ENCODE measurements at regions not wholly inside any gene's neighbourhood (a gene's known extent, or its start where the extent isn't known, plus 50 kb on each side); places are given as distances from the start of the nearest gene placed in this dataset.
A peak's percentile ranks its signal among the peaks of the same experiment; 100 is the strongest.

DNA sequence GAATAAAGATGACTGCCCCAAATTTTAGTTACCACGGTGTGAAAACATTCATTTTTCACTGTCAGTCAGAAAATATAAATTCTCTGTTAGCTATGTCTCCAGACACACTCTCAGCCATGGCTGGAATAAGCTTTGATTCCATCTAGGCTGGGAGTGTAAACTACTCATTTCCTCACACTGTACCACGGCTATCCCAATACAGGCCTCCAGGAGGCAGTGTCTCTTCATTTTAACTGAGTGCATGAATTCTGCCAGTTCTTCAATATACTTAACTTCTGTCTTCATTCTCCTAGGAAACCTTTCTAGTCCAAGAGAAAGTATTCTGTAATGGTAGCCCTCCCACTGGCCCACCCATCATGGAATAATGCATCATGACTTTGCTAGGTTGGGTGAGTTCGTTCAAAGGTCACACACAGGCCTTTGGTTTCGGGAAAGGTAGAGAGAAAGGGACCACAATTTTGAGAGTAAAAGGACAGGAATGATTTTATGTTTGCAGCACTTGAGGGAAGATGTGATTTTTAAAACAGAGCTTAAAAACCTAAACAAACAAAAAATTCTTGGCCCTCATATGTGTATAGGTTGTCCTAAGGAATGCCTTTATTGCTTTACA lies 381.1 kb downstream of the SEC23A start:
- Histone ChIP-seq H3K27me3 (no peaks in the 10 kb centered on the region), H3K36me3 (replicated peaks in 1 of 2; ENCODE audit: insufficient read depth in 1 of 2, low read depth in 2 of 2) (no peaks in the 10 kb centered on the region), H3K27ac (no peak overlapping the region), H3K9me3 (no peaks in the 10 kb centered on the region), H3K4me1 (no peaks in the 10 kb centered on the region), H3K4me3 (no peak overlapping the region)
- ATAC-seq = peak; percentile 90
- TF ChIP-seq, protein P1, sequence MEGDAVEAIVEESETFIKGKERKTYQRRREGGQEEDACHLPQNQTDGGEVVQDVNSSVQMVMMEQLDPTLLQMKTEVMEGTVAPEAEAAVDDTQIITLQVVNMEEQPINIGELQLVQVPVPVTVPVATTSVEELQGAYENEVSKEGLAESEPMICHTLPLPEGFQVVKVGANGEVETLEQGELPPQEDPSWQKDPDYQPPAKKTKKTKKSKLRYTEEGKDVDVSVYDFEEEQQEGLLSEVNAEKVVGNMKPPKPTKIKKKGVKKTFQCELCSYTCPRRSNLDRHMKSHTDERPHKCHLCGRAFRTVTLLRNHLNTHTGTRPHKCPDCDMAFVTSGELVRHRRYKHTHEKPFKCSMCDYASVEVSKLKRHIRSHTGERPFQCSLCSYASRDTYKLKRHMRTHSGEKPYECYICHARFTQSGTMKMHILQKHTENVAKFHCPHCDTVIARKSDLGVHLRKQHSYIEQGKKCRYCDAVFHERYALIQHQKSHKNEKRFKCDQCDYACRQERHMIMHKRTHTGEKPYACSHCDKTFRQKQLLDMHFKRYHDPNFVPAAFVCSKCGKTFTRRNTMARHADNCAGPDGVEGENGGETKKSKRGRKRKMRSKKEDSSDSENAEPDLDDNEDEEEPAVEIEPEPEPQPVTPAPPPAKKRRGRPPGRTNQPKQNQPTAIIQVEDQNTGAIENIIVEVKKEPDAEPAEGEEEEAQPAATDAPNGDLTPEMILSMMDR (IDR thresholded peaks at IDR 0.05) = peak; percentile 59 to 89 (median 78)
- TF ChIP-seq POLR2A (IDR thresholded peaks at IDR 0.05) = no peak
- DNase-seq = peak; percentile 63 to 84 (median 73)
- intact Hi-C loops (cut with DNase I) = loop anchor here (10.0 kb wide), 2 partner anchors 143 to 293 kb away; no protein-coding TSS in a partner anchor
- 42 to 44% methylated on average over 4 of the region's 4 CpGs for WGBS, 2 donors

DNA sequence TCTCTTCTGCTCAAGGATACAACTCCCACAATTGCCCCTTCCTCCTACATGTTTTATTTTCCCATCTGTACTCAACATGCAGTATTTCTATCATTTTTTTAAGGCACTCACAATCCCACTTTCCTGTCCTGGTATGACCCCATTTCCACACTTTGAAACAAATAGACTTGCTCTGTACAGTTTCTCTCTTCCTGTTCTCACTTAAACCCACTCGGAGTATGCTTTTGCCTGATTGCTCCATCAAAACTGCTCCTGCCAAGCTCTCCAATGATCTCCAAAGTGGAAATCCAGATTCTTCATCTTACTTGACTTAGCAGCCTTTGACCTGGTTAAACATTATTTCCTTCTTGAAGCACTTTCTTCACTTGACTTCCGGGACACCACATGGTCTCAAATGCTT lies 384.5 kb downstream of the SEC23A start:
- no peak for TF ChIP-seq POLR2A (IDR thresholded peaks at IDR 0.05)
- TF ChIP-seq, protein P1 (IDR thresholded peaks at IDR 0.05) = no peak
- ATAC-seq = no peak

DNA sequence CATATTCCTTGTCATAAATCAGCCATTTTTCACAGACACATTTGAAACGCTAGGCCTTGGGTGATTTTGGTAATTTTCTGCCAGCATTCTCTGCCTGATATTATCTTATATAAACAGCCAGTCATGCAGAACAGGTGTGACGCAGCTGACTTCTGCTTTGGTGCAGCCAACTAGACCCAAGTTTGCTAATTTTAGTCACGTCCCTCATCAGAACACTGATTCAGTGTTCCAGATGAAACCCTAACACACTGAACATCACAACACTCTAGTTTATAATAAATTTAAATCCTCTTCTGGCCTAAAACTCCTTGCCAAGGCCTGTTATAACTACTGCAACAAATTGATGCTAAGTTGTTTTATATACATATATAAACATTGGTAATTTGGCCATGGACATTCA lies 386.1 kb downstream of the SEC23A start:
- H3K9me3 ChIP-seq = no peaks in the 10 kb centered on the region
- 21 to 23% methylated on average over 3 of the region's 3 CpGs for WGBS, 2 donors
- intact Hi-C loops (cut with DNase I) = no loop called here
- no peaks in the 10 kb centered on the region for H3K36me3 ChIP-seq (replicated peaks in 1 of 2; ENCODE audit: insufficient read depth in 1 of 2, low read depth in 2 of 2)
- TF ChIP-seq, protein P1 (IDR thresholded peaks at IDR 0.05) = no peak
- no peak for TF ChIP-seq POLR2A (IDR thresholded peaks at IDR 0.05)
- peak overlapping the region in 1 of 4 donors; percentile 0 for H3K27ac ChIP-seq
- ATAC-seq (peak; percentile 66), DNase-seq (peak in 3 of 4 donors; percentile 21 to 68 (median 64))
- no peaks in the 10 kb centered on the region for H3K27me3 ChIP-seq
- no peak overlapping the region for H3K4me3 ChIP-seq
- no peaks in the 10 kb centered on the region for H3K4me1 ChIP-seq

More for the DNA sequence above, 384.5 kb downstream of the SEC23A start:
- 77 to 90% methylated on average over 2 of the region's 2 CpGs for WGBS, 2 donors
- H3K36me3 ChIP-seq (replicated peaks in 1 of 2; ENCODE audit: insufficient read depth in 1 of 2, low read depth in 2 of 2) = no peaks in the 10 kb centered on the region
- no peak overlapping the region for H3K27ac ChIP-seq
- no peaks in the 10 kb centered on the region for H3K4me1 ChIP-seq
- no peak overlapping the region for H3K4me3 ChIP-seq
- intact Hi-C loops (cut with DNase I) = no loop called here
- H3K9me3 ChIP-seq = no peaks in the 10 kb centered on the region
- no peak for DNase-seq
- H3K27me3 ChIP-seq = no peaks in the 10 kb centered on the region

DNA sequence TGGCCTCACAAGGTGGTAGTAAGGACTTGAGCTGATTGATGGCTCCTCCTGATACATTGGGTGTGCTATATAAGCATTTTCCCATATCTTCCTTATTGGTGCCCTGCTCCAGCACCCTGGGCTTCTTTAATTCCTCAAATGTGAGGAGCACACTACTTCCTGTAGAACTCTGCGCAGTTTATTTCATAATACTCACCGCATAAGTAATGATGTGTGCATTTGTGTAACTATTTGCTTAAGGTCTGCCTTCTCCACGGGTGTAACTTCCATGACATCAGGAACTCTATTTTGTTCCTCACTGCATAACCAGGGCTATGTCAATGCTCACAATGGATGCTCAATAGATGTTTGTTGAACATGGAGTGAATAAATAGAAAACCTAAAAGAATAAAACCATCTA lies 392.2 kb downstream of the SEC23A start:
- DNase-seq = no peak
- intact Hi-C loops (cut with DNase I) = no loop called here
- 26 to 41% methylated on average over 3 of the region's 3 CpGs for WGBS, 2 donors

More for the DNA sequence above, 392.2 kb downstream of the SEC23A start:
- H3K9me3 ChIP-seq = no peaks in the 10 kb centered on the region
- no peaks in the 10 kb centered on the region for H3K27me3 ChIP-seq
- TF ChIP-seq, protein P1 (IDR thresholded peaks at IDR 0.05) = no peak
- no peak for TF ChIP-seq POLR2A (IDR thresholded peaks at IDR 0.05)
- no peak overlapping the region for H3K27ac ChIP-seq
- H3K36me3 ChIP-seq (replicated peaks in 1 of 2; ENCODE audit: insufficient read depth in 1 of 2, low read depth in 2 of 2) = no peaks in the 10 kb centered on the region
- no peak overlapping the region for H3K4me3 ChIP-seq
- no peak for ATAC-seq
- no peaks in the 10 kb centered on the region for H3K4me1 ChIP-seq

Data from body of pancreas (tissue), 4 donors.